HAP-1 (cell line): ENCODE measurements at regions not wholly inside any gene's neighbourhood (a gene's known extent, or its start where the extent isn't known, plus 50 kb on each side); places are given as distances from the start of the nearest gene placed in this dataset.

Experiments
- DNase-seq, 2 experiments: peaks; one replicate each; pipeline ENCODE4 v3.0.0-alpha.2; 2016 to 2020; ENCODE audit warnings: low spot score in 2 of 2
- H3K27me3 ChIP-seq: fragments of 250-450 bp; sonication (Bioruptor Pico); 2 replicates; pipeline ENCODE4 v1.5.1; 2020; ENCODE audit warnings: low read depth, mild to moderate bottlenecking, moderate library complexity
- H3K36me3 ChIP-seq: fragments of 250-450 bp; sonication (Bioruptor Pico); replicated peaks from 2 replicates; pipeline ENCODE4 v1.5.1; 2020; ENCODE audit warnings: mild to moderate bottlenecking
- H3K4me1 ChIP-seq: fragments of 250-450 bp; sonication (Bioruptor Pico); 2 replicates; pipeline ENCODE4 v1.5.1; 2020; ENCODE audit warnings: mild to moderate bottlenecking
- H3K4me3 ChIP-seq: fragments of 250-450 bp; sonication (Bioruptor Pico); 2 replicates; pipeline ENCODE4 v1.5.1; 2020; ENCODE audit warnings: mild to moderate bottlenecking, moderate library complexity
- H3K9me3 ChIP-seq: fragments of 250-450 bp; sonication (Bioruptor Pico); 2 replicates; pipeline ENCODE4 v1.5.1; 2020; ENCODE audit warnings: mild to moderate bottlenecking, moderate library complexity
- in situ Hi-C: fragments of 300-500 bp; cut with MboI; formaldehyde crosslinking; loops from 3 replicates; pipeline ENCODE4 v1.14.3; 2020; ENCODE audit warnings: low sequenced_read_pairs, inconsistent platforms, mixed read lengths

DNA sequence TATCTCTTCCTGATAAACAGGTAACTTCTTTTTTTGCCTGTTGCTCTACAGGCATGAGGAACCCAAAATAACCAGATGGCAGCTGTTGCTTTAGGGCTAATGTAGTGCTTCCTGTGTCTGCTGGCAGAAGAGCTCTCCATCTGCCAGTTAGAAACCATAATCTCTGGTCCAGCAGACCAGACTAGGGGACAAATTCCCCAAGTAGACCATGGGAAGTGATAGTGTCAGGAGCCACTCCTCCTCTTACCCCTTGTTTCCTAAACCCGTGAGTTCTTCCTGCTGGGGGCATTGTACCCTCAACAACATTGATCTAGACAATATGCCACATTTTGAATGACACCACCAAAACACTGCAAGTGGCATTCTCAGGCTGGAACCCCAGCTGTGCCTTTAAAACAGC, 135.9 kb downstream of the DLEU7 start:
- no peaks in the 10 kb centered on the region for H3K36me3 ChIP-seq
- no peaks in the 10 kb centered on the region for H3K9me3 ChIP-seq
- H3K4me3 ChIP-seq: no peak overlapping the region
- H3K27me3 ChIP-seq: no peaks in the 10 kb centered on the region
- no peaks in the 10 kb centered on the region for H3K4me1 ChIP-seq
- DNase-seq: no peak
- in situ Hi-C loops: no loop called here

DNA sequence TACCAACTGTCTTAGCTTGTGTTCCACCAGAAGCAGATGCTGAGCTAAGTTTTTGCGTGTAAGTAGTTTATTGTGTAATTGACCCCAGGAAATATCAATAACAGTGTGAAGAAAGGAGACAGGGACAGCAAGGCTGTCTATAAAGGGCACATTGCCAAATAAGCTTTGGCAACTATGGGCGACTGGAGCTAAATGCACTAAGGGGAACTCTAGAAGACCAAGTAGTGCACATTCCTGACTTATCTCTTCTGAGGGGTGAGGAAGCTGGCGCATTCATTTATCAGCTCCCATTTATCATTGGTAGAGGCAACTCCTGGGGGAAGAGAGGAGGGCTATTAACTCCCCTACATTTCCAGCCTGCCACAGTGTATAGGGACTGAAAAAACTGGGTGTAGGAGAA, 135.0 kb downstream of the DLEU7 start:
- Histone ChIP-seq H3K36me3 (no peaks in the 10 kb centered on the region), H3K27me3 (no peaks in the 10 kb centered on the region), H3K4me3 (no peak overlapping the region), H3K9me3 (no peaks in the 10 kb centered on the region), H3K4me1 (no peaks in the 10 kb centered on the region)
- DNase-seq: no peak
- in situ Hi-C loops: no loop called here

DNA sequence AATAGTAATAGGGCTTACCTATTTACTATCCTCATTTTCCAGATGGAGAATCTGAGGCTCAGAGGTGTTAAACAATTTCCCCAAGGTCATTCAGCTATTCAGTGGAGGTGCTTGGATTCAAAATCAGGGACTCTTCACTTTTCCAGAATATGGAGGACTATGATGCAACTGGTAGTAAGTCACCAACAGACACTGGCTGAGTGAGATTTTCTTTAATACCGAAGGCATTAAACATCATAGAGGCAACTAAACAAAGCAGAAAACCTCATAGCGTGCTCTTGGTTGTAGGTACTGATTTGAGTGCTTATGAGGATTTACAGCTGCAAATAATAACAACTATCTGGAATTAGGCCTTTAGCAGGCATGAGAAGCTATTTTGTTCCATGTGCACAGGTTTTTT, 134.4 kb downstream of the DLEU7 start:
- no peaks in the 10 kb centered on the region for H3K27me3 ChIP-seq
- H3K9me3 ChIP-seq: no peaks in the 10 kb centered on the region
- no peaks in the 10 kb centered on the region for H3K4me1 ChIP-seq
- no peaks in the 10 kb centered on the region for H3K36me3 ChIP-seq
- DNase-seq: no peak
- H3K4me3 ChIP-seq: no peak overlapping the region
- in situ Hi-C loops: no loop called here

DNA sequence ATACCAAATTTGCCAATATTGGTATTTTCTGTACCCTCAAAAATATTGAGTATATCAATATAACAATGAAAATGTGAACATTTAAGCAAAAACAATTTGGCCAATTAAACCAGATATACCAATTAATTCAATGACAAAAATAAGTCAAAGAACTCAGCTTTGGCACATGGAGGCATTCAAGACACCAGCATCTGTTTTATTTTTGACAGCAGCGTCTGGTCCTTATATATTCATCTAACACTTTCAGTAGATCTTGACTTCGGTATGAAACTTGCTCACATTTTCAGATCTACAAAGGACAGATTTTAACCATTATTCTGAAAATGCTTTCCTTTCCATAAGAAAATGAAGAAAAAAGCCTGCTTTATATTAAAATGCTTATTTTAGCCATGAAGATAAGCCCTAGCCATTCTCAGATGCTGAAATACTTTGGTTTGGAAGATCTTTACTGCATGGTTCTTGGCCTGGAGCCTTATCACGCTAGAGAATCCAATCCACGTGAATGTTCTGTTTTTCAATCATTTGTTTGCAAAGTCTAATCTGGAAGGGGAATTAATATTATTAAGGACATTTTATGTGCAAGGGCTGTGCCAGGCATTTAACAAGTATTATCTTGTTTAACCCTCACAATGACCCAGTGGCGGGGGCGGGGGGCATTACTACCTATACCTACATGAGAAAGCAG, 132.2 kb downstream of the DLEU7 start:
- no peaks in the 10 kb centered on the region for H3K9me3 ChIP-seq
- no peak overlapping the region for H3K4me3 ChIP-seq
- in situ Hi-C loops: no loop called here
- no peaks in the 10 kb centered on the region for H3K4me1 ChIP-seq
- DNase-seq: no peak
- H3K36me3 ChIP-seq: no peaks in the 10 kb centered on the region
- 0 out of 2 replicates have a peak, but pooled peaks cover 3% of the 10 kb centered on the region for H3K27me3 ChIP-seq

DNA sequence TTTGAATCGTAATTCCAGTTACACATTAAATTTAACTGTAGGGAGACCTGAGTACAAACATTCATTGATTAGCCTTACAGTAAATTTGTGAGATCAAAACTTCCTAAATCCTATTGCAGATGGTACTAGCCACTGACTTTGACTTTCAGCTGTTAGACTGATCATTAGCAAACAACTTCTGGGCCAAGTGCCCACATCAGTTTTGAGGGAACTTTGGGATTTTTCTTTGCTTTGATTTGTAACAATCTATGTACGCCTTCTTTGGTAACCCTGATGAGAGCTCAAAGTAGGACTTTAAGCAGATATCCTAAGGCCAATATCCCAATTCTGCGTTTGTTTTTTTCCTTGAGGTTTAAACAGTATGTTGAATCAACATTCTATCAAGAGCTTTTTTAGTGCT, 131.5 kb downstream of the DLEU7 start:
- no peaks in the 10 kb centered on the region for H3K36me3 ChIP-seq
- in situ Hi-C loops: no loop called here
- no peak for DNase-seq
- no peak overlapping the region for H3K4me3 ChIP-seq
- H3K27me3 ChIP-seq: 0 out of 2 replicates have a peak, but pooled peaks cover 3% of the 10 kb centered on the region
- H3K4me1 ChIP-seq: no peaks in the 10 kb centered on the region
- no peaks in the 10 kb centered on the region for H3K9me3 ChIP-seq

DNA sequence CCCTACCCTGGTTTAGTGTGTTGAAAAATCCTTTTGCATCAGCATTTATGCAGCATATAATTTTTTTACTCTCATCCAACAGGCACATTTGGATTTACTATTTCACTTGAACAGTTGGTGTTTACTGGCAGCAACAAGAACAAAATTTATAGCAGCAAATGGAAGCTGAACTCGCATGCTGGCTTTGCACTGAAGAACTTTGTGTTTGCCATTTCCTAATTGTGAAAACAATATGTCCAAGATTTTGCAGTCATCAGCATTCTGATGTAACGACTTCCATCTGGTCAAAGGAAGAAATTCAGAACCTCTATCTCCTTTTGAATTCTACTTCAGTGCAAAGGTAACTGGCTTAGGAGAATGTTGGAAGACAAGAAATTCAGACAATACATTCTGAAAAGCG, 131.0 kb downstream of the DLEU7 start:
- no peaks in the 10 kb centered on the region for H3K9me3 ChIP-seq
- H3K4me3 ChIP-seq: no peak overlapping the region
- 0 out of 2 replicates have a peak, but pooled peaks cover 3% of the 10 kb centered on the region for H3K27me3 ChIP-seq
- no peak for DNase-seq
- H3K36me3 ChIP-seq: no peaks in the 10 kb centered on the region
- no peaks in the 10 kb centered on the region for H3K4me1 ChIP-seq
- in situ Hi-C loops: no loop called here

DNA sequence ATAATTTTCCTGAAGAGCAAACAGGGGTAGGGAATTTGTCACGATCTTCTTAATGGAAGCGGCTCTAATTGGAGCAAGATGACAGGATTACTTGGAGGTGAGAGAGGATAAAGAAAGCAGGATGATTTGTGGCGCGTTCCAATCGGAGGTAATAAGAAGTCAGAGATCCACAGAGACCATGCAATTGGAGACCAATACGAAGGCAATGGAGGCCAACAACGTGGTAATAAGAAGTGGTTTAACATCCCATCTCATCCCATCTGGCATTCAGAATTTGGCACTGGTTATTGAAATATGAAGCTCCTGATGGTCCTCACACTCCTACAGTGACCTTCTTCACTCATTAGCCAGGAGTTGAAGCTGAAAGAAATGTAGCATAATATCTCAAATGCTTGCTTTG, 130.6 kb downstream of the DLEU7 start:
- no peak for DNase-seq
- Histone ChIP-seq H3K4me1 (no peaks in the 10 kb centered on the region), H3K9me3 (no peaks in the 10 kb centered on the region), H3K4me3 (no peak overlapping the region), H3K36me3 (no peaks in the 10 kb centered on the region), H3K27me3 (0 out of 2 replicates have a peak, but pooled peaks cover 3% of the 10 kb centered on the region)
- in situ Hi-C loops: no loop called here

DNA sequence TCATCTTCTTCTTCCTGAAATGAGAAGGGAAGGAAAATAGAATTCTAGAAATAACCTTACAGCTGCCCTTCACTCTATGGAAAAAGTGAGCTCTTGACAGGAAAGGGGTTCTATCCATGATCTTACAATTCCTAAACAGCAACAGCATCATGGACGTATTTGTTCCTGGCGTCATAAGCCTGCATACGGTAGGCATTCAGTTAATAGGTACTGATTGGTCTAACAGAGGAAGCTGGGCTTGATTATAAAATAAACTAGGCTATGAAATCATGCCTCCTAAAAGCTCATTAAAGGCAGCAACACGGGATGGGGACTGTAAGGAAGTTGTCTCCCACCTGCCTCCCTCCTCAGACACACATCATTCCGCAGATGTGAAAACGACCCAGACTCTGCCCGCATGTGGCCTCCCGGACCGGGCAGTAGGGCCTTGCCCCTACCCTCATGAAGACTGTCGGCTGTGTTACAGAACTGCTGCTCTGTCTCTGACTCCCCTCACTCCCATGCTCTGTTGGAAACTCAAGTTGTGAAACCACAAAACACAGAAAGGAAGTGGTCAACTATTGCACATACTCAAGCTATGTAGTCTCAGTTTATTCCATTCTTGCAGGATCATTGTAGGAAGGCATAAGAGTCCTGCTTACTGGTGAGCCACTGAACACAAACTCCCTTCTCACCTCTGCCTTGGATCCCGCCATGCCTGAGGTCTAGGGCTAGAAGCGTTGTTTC, 129.8 kb downstream of the DLEU7 start:
- H3K27me3 ChIP-seq: 0 out of 2 replicates have a peak, but pooled peaks cover 3% of the 10 kb centered on the region
- H3K9me3 ChIP-seq: no peaks in the 10 kb centered on the region
- no peaks in the 10 kb centered on the region for H3K4me1 ChIP-seq
- no peaks in the 10 kb centered on the region for H3K36me3 ChIP-seq
- H3K4me3 ChIP-seq: no peak overlapping the region
- DNase-seq: no peak
- in situ Hi-C loops: no loop called here

DNA sequence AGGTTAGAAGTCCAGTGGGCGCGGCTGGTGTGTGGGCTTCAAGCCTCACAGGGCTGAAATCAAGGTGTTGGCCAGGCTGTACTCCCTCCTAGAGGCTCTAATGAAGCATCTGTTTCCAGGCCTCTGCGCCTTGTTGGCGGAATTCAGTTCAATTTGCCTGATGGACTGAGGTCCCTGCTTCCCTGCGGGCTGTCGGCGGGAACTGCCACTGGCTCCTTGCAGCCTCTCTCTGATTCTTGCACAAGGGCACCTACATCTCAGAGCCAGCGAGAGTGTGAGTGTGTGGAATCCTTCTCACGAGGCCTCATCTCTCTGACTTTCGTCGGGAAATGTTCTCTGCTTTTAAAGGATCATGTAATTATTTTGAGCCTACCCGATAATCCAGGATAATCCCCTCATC, 128.6 kb downstream of the DLEU7 start:
- in situ Hi-C loops: no loop called here
- DNase-seq: no peak
- H3K4me3 ChIP-seq: no peak overlapping the region

DNA sequence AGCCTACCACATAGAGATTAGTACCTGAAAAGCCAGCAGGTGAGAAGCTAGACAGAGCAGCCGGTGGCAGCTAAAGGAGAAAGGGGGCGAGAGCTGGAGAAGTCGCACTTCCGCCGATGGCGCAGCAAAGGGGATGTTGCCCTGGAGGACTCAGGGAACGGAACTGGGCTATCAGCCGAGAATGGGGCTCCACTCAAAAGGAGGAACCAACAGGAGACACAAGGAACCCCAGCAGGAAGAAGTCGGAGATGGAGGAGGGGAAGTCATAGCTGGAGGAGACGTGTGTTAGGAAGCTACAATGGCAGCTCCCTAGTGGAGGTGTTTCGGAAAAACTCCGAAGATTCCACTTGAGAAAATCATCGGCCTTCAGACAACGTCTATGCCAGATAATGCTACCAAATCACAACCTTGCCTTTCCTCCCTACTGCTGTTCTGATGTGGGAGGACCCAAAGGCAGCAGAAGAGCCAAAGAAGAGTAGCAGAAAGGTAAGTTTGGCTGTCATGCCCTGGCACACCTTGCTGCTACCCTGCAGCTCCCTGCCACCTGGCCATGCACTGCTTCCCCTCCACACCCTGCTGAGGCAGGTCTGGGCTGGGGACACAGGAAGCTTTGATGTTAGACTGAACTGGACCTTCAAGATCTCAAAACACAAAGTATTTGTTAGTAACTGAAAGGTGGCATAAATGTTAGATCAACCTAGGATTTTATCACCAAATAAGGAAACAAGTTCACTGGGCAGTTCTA, 127.9 kb downstream of the DLEU7 start:
- Histone ChIP-seq H3K27me3 (0 out of 2 replicates have a peak, but pooled peaks cover 3% of the 10 kb centered on the region), H3K36me3 (no peaks in the 10 kb centered on the region), H3K4me1 (no peaks in the 10 kb centered on the region), H3K4me3 (no peak overlapping the region), H3K9me3 (no peaks in the 10 kb centered on the region)
- in situ Hi-C loops: no loop called here
- DNase-seq: no peak

More for the DNA sequence above, 128.6 kb downstream of the DLEU7 start:
- H3K4me1 ChIP-seq: no peaks in the 10 kb centered on the region
- H3K36me3 ChIP-seq: no peaks in the 10 kb centered on the region
- no peaks in the 10 kb centered on the region for H3K9me3 ChIP-seq
- H3K27me3 ChIP-seq: 0 out of 2 replicates have a peak, but pooled peaks cover 3% of the 10 kb centered on the region

DNA sequence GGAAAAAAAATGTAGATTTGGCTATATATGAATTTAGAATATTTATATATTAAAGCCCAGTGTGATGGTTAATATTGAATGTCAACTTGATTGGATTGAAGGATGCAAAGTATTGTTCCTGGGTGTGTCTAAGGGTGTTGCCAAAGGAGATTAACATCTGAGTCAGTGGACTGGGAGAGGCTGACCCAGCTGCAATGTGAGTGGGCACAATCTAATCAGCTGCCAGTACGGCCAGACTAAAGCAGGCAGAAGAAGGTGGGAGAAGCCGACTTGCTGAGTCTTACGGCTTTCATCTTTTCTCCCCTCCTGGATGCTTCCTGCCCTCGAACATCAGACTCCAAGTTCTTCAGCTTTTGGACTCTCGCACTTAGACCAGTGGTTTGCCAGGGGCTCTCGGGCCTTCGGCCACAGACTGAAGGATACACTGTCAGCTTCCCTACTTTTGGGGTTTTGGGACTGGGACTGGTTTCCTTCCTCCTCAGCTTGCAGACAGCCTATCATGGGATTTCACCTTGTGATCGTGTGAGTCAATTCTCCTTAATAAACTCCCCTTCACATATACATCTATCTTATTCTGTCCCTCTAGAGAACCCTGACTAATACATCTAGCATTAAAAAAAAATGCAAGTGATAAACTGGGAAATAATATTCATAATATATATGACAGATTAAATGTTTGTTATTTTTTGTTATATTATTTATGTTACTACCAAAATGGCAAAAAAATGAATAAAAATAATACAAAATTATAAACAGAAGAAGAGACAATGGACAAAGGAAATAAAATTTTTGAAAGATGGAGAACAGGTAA, 122.4 kb downstream of the DLEU7 start:
- H3K36me3 ChIP-seq: no peaks in the 10 kb centered on the region
- H3K4me1 ChIP-seq: no peaks in the 10 kb centered on the region
- in situ Hi-C loops: no loop called here
- H3K4me3 ChIP-seq: no peak overlapping the region
- no peaks in the 10 kb centered on the region for H3K9me3 ChIP-seq
- H3K27me3 ChIP-seq: no peaks in the 10 kb centered on the region
- no peak for DNase-seq

DNA sequence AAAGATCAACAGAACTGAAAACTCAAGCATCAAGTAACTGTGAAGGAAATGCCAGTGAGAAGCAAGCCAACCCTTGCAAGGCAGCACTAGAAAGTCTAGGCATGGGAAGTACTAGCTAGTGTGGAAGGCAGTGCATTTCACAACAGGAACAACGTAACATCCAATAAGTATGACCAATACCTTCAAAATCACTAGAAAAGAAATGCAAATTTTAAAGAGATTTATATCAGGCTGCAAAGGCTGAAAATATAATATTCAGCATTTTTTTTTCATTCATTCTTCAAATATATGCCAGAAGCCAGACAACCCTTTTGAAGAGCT, 121.9 kb downstream of the DLEU7 start:
- Histone ChIP-seq H3K27me3 (no peaks in the 10 kb centered on the region), H3K4me3 (no peak overlapping the region), H3K4me1 (no peaks in the 10 kb centered on the region), H3K36me3 (no peaks in the 10 kb centered on the region), H3K9me3 (no peaks in the 10 kb centered on the region)
- in situ Hi-C loops: no loop called here
- DNase-seq: no peak

DNA sequence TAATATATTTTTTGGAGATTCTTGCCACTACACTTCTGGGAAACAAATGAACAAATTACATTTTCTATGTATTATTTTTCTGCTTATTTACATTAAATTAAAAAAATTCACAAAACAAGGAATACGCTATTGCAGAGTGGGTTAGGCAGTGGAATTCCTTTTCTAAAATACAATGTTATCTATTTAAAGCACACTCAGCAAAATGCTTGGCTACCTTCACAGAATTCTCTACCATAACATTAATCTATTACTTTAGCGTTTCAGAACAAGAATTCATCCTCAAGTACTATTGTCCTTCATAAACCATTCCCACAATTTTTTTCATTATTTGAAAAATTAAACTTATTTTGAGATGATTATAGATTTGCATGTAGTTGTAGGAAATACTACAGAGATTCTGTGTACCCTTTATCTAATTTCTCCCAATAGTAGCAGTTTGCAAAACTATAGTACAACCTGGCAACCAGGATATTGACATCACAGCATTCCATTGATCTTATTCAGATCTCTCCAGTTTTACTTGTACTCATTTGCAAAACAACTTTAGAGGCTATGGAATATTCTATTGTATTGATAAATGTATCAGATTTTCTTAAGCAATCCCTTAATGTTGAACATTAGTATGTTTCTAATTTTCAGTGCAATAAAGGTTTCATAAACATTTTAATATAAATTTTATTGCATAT, 120.9 kb downstream of the DLEU7 start:
- H3K36me3 ChIP-seq: no peaks in the 10 kb centered on the region
- no peak overlapping the region for H3K4me3 ChIP-seq
- in situ Hi-C loops: no loop called here
- no peaks in the 10 kb centered on the region for H3K4me1 ChIP-seq
- DNase-seq: no peak
- no peaks in the 10 kb centered on the region for H3K27me3 ChIP-seq
- no peaks in the 10 kb centered on the region for H3K9me3 ChIP-seq
